Osteocyte (in vitro differentiated cells): ENCODE measurements at regions not wholly inside any gene's neighbourhood (a gene's known extent, or its start where the extent isn't known, plus 50 kb on each side); places are given as distances from the start of the nearest gene placed in this dataset.

ENCODE experiments used
- DNase-seq: peaks from one replicate; pipeline ENCODE4 v3.0.0; 2021; ENCODE audit warnings: mixed read lengths; ENCODE audit not compliant: unreplicated experiment; ENCODE audit errors: extremely low spot score
- H3K27ac Mint-ChIP-seq: one replicate; pipeline ENCODE4 v1.8.0; 2021; ENCODE audit warnings: mild to moderate bottlenecking, mixed read lengths; ENCODE audit not compliant: unreplicated experiment
- H3K27me3 Mint-ChIP-seq: one replicate; pipeline ENCODE4 v1.8.0; 2021; ENCODE audit warnings: mixed read lengths; ENCODE audit not compliant: unreplicated experiment
- H3K36me3 Mint-ChIP-seq: one replicate; pipeline ENCODE4 v1.8.0; 2021; ENCODE audit warnings: mixed read lengths; ENCODE audit not compliant: unreplicated experiment
- H3K4me1 Mint-ChIP-seq: one replicate; pipeline ENCODE4 v1.8.0; 2021; ENCODE audit warnings: mixed read lengths; ENCODE audit not compliant: unreplicated experiment
- H3K4me3 Mint-ChIP-seq: one replicate; pipeline ENCODE4 v1.8.0; 2021; ENCODE audit warnings: mild to moderate bottlenecking, moderate library complexity, mixed read lengths; ENCODE audit not compliant: unreplicated experiment
- H3K9me3 Mint-ChIP-seq: one replicate; pipeline ENCODE4 v1.8.0; 2021; ENCODE audit warnings: mixed read lengths; ENCODE audit not compliant: unreplicated experiment
- TF ChIP-seq, protein P1 (sequence below): fragments of 200-600 bp; sonication (generic); IDR thresholded peaks from 2 replicates; pipeline ENCODE4 v1.5.0; 2021; ENCODE audit warnings: antibody characterized with exemption, mild to moderate bottlenecking, moderate library complexity

DNA sequence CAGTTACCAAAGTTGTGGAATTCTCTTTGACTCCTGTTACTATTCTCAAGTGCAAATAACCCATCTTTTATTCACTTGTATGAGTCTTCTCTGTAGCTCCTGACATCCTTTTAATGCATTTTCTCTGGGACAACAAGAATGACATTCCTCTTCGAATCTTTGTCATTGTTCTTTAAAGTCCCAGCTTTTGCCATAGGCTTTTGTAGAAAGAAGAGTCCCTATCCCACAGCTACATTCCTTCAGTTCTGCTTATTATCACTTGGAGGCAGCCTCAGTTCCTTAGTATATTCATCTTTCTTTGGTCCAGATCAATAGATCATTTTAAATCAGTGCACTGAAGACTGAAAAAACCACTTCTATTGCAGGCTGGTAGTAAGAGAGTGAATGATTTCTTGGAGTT is 560.2 kb downstream of the DACH1 start:
- TF ChIP-seq, protein P1, sequence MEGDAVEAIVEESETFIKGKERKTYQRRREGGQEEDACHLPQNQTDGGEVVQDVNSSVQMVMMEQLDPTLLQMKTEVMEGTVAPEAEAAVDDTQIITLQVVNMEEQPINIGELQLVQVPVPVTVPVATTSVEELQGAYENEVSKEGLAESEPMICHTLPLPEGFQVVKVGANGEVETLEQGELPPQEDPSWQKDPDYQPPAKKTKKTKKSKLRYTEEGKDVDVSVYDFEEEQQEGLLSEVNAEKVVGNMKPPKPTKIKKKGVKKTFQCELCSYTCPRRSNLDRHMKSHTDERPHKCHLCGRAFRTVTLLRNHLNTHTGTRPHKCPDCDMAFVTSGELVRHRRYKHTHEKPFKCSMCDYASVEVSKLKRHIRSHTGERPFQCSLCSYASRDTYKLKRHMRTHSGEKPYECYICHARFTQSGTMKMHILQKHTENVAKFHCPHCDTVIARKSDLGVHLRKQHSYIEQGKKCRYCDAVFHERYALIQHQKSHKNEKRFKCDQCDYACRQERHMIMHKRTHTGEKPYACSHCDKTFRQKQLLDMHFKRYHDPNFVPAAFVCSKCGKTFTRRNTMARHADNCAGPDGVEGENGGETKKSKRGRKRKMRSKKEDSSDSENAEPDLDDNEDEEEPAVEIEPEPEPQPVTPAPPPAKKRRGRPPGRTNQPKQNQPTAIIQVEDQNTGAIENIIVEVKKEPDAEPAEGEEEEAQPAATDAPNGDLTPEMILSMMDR, result no peak
- Mint-ChIP-seq H3K36me3 (no peaks in the 10 kb centered on the region), H3K27ac (no peak overlapping the region), H3K27me3 (peaks cover 17% of the 10 kb centered on the region), H3K9me3 (no peaks in the 10 kb centered on the region), H3K4me1 (no peaks in the 10 kb centered on the region), H3K4me3 (no peak overlapping the region)
- no peak for DNase-seq

DNA sequence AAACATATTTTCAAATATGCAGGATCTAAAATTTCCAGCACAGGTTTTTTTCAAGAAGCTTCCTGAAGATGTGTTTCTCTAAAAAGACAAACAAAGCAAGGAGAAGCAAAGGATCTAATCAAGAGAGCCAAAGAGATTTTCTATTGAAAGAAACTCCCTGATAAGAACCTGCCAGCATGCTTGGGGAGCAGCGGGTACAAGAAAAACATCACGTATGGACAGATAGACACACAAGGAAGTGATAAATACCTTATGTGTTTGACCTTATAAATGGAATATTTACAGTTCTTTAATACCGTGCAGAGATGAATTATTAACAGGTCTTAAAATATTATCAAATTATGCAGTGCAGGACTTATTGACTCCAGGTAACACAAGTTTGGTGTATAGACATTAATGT is 562.1 kb downstream of the DACH1 start:
- DNase-seq, result no peak
- H3K4me1 Mint-ChIP-seq, result no peaks in the 10 kb centered on the region
- H3K4me3 Mint-ChIP-seq, result no peak overlapping the region
- no peaks in the 10 kb centered on the region for H3K9me3 Mint-ChIP-seq
- TF ChIP-seq, protein P1, result no peak
- no peak overlapping the region for H3K27ac Mint-ChIP-seq
- no peaks in the 10 kb centered on the region for H3K36me3 Mint-ChIP-seq
- H3K27me3 Mint-ChIP-seq, result peaks cover 17% of the 10 kb centered on the region

DNA sequence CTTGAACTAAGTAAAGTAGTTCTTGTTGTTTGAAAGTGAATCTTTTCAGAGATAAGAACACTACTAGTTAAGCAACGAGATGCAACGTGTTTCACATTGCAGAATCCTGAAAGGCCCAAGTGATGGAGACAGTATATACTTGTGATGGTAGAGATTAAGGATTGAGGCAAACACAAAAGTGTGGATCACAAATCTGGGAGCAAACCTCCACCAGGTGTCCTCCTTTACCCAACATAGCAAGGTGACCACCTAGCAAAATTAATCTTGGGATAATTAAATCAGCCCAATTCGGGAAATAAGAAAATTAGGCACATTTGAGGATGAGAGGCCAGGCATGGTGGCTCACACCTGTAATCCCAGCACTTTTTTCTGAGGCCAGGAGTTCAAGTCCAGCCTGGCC is 563.9 kb downstream of the DACH1 start:
- TF ChIP-seq, protein P1, result no peak
- Mint-ChIP-seq H3K4me3 (no peak overlapping the region), H3K9me3 (no peaks in the 10 kb centered on the region), H3K27ac (no peak overlapping the region), H3K36me3 (no peaks in the 10 kb centered on the region), H3K4me1 (no peaks in the 10 kb centered on the region), H3K27me3 (peaks cover 17% of the 10 kb centered on the region)
- no peak for DNase-seq

DNA sequence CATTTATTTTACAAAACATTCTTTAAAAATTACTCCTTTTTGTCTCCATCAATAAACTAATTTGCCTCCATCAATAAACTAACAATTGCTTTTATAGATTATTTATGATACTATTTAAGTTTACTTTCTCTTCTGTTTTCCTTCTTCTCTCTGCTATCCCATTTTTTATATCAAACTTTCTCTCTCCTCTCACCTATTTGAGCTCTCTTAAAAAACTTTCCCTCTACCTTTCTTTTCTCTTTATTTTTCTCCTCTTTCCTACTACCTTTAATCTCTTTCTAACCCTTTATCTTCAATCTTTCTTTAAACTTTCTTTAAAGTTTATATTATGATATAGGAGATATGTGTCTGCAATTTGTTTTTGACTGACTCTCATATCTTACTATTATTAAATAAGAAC is 566.4 kb downstream of the DACH1 start:
- TF ChIP-seq, protein P1, result no peak
- H3K36me3 Mint-ChIP-seq, result no peaks in the 10 kb centered on the region
- peaks cover 14% of the 10 kb centered on the region for H3K27me3 Mint-ChIP-seq
- no peak for DNase-seq
- H3K4me1 Mint-ChIP-seq, result no peaks in the 10 kb centered on the region
- H3K9me3 Mint-ChIP-seq, result no peaks in the 10 kb centered on the region
- no peak overlapping the region for H3K27ac Mint-ChIP-seq
- H3K4me3 Mint-ChIP-seq, result no peak overlapping the region

DNA sequence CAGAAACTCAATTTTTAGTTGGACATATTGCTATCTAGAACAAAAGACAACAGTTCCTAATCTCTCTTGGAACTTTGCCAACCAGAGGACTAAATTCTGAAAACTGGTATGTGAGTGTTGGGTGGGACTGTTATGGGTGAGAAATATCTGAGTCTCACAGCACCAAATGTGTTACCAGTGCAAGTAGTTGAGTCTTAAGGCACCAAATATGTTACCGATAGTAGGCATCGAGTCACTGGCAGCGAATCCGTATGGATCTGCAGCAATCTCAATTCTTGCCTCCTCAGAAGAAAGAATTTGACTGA is 575.2 kb downstream of the DACH1 start:
- no peak overlapping the region for H3K4me3 Mint-ChIP-seq
- no peaks in the 10 kb centered on the region for H3K9me3 Mint-ChIP-seq
- H3K4me1 Mint-ChIP-seq, result peaks cover 2% of the 10 kb centered on the region
- TF ChIP-seq, protein P1, result no peak
- H3K27me3 Mint-ChIP-seq, result peaks cover 4% of the 10 kb centered on the region
- H3K27ac Mint-ChIP-seq, result no peak overlapping the region
- no peaks in the 10 kb centered on the region for H3K36me3 Mint-ChIP-seq
- no peak for DNase-seq
